AG08396 (cell line): ENCODE measurements at regions not wholly inside any gene's neighbourhood (a gene's known extent, or its start where the extent isn't known, plus 50 kb on each side); places are given as distances from the start of the nearest gene placed in this dataset.

Experiments used
- DNase-seq: peaks from one replicate; pipeline ENCODE4 v3.0.0; 2012; ENCODE audit warnings: low spot score, mixed read lengths

DNA sequence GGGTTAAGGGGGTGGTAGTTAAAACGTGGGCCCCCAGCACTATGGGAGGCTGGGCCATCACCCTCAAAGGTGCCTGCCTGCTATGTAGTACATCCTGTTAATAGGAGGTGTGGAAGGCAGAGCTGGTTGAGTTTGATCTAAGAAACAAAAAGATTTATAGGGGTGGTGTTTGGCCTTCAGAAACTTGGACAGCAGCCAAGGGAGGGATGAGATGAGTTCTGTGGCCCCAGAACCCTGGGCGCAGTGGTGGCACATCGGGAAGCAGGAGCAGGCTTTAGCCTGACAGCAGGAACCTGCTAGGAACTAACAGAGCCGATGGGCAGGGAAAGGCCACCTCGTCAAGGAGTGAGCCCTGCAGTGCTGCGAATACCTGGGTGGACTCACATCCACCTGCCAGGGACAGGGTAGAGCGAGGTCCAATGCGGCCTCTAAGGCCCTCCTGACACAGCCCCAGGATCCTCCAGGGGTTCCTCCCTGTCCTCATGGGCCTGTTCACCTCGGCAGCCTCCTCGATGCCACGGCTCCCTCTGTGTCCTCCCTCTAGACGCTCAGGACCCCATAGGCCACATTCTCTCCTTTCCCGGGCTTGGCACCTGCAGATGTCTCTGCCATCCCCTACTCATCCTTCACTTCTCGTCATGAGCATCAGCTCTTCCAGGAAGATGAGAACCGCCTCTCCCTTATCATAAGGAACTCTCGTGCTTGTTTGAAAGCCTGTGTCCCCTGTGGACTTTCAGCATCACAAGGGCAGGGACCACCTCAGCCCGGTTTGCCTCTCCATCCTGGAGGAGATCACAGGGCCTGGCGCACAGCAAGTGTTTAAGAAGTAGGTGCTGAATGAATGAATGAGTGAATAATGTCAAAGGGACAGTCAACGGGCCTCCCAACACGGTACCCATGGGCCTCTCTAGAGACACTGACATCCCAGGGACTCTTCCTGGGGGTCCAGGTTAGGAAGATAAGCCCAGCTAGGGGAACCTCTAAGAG is 103.5 kb upstream of the TNRC6C start:
- DNase-seq = no peak

DNA sequence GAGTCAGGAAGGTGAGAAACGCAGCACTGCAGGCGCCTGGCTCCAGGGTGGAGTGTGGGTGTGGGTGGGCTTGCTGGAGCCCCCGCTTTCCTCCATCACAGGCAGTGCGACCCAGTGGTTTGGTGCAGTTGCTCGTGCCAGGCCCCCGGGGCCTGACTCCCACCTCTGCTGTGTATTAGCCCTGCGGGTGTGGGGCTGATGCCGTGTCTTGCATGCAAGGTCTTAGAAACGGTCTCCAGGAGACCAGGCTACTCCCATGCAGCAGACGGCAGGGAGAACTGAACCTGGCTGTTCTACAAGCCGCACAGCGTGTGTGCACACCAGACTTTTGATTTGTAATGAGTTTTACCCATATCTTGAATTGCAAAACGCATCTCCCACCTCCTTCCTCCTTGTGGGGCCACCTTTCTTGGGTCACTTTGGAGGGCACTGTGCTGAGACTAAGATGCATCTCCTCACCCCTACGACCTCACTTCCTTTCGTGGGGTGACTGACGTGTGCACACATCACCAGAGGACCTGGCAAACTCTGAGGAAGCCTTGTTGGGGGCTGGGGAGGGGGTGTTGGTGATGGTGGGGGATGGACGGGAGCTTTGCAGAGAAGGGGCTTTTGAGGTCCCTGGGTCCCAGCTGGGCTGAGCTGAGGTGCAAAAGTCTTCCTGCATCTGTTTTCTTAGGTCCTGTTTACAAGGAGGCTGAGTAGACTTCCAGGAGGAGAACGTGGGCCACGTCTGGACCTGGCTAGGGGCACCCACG is 101.8 kb upstream of the TNRC6C start:
- DNase-seq = no peak

DNA sequence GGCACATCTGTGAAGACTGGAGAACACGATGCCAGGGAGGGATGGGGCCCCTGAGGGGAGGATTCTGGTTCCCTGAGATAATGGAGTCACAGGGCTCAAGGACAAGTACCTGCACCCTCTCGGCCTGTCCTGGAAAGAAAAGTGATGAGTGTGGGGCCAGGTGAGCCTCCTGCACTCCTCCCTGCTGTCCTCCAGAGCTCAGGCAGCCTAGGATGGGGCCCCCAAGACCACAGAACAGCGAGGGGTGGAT is 101.3 kb upstream of the TNRC6C start:
- no peak for DNase-seq

DNA sequence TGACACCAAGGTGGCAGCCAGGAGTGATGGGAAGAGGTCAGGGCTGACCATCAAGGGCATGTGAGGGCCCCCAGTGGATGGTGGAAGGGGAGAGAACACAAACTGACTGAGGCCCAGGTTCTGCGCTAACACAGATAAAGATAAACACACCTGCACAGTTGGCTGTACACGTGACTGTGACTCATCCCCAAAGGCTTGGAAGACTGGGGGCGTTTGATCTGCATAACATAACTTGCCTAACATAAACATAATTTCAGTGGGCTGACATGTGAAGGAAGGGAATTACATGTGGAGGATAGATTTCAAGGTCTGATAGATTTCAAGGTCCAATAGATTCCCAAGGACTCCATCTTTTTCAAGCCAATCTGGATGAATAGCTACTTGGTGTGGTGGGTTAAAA is 100.9 kb upstream of the TNRC6C start:
- no peak for DNase-seq

DNA sequence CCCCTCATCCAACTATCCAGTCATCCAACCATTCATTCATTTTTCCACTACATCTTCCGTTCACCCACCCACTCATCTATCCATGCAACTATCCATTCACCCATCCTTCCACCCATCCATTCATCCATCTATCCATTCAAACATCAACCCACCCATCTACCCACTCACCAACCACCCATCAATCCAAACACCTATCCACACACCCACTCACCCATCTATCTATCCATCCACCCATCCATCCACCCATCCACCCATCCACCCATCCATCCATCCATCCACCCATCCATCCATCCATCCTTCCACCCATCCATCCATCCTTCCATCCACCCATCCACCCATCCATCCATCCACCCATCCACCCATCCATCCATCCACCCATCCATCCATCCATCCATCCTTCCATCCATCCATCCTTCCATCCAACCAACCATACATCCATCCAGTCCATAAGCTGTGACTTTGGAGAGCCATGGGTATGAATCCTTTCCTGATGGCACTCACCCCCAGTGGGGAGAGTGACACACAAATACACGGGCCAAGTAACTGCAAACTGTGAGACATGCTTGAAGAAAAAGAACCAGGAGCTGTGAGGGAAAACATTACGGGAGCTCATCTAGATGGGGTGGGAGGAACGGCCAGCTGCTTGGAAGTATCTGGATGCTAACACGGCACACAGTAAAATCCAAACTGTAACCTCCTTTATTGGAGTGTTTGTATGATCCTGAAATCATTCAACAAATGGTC is 100.0 kb upstream of the TNRC6C start:
- no peak for DNase-seq

DNA sequence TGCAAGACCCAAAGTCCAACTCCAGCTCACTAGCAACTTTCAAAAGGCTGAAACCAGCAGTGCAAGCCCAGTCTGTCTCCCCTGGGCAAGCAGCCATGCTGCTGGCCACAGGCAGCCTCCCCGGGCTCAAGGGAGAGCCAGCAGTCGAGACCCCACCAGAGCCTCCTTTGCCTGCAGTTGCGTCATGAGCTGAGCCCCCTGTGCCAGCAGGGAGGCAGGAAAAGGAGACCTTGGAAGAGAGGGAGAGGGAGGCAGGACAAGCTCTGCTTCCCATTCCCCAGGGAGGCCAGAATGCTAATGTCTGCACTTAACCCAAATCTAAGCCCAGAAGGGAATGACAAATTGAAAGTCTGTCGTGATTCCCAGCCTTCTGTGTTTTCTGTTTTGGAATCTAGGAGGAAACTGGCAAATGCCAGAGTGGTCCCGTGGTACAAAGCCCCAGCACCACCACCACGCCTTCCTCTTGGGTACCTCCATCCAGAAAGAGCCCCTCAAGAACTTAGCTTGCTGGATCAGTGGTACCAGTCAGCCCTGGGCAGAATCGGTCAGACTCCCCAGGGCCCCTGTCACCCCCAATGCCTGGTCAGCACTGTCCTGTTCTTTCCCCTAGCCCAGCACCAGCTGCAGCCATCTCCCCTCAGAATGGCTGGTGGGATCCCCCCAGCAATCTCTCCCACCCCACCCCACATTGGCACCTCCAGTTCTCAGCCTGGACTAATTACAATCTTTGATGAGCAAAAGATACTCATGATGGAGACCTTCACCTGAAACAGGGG is 99.3 kb upstream of the TNRC6C start:
- DNase-seq = no peak

DNA sequence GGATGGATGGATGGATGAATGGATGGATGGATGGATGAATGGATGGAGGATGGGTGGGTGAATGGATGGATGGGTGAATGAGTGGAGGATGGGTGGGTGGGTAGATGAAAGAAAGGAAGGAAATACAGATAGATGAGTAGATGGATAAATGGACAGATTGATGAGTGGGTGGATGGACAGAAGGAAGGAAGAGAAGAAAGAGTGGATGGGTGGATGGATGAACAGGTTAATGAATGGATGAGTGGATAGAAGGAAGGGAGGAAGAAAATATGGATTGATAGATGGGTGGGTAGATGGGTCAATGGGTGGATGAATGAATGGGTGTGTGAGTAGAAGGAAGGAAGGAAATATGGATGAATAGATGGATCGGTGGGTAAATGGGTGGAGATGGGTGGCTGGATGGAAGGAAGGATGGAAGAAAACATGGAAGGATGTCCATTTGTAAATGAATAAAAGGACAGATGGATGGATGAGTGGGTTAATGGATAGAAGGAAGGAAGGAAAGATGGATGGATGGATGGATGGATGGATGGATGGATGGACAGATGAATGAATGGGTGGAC is 97.3 kb upstream of the TNRC6C start:
- DNase-seq = no peak

DNA sequence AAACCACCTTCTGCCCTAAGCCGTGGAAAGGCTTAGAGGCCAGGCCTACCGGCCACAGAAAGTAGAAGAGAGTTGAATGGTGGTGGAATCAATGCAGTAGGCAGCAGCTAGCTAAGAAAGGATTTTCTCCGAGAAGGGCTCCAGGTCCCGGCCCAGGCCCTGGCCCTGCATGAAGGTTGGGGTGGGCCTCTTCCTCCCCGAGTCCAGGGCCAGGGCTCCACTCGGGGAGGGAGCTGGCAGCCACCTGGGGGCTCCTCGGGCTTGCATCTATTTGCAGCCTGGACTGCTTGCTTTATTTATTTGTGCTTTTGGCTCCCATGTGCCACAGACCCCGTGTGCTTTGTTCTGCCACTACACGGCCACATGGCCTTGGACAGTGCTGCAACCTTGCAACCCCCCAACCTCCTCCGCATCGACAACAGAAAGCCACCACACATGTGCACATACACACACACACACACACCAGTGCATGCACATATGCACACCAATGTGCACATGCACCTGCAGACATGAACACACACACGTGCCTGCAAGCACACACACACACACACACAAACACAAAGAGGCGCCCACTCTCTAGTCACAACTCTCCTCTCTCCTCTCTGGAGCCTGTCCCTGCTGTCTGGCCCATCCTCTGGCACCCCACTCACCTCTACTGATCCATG is 96.4 kb upstream of the TNRC6C start:
- no peak for DNase-seq

DNA sequence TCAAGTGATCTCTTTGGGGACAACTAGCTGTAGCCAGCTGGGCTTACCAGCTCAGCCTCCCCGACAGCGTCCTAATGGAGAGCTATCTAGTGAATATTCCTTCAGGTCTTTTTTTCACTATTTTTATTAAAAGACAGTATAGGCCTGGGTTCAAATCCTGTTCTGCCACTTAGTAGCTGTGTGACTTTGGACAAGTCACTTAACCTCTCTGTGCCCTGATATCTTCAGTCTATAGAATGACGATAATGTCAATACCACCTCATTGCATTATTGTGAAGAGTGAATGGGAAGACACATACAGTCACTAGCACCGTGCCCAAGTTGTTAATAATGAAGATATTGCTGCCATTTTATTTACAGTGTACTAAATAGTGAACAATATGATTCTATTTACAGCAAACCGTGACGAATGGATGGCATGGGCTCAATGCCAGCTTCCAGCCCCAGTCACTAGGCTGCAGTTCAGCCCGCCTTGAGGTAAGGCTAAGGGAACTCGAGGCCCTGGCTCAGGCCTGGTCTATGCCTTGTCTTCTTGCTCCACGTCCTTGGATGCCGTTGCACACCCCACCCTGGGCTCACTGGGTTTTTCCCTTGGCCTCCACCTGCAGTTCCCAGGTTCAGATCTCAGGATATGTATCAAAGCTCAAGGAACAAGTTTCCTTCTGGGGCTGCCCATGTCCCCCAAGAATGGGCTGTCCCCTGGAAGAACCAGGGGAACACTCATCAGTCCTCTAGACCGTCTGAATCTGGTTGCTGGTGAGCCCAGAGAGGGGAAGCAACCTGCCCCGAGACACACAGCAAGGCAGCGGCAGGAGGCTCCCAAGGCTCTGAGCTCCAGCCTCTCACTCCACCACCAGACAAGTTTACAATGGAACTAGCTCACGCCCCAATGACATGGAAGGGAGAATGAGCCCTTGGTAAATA is 95.4 kb upstream of the TNRC6C start:
- no peak for DNase-seq

DNA sequence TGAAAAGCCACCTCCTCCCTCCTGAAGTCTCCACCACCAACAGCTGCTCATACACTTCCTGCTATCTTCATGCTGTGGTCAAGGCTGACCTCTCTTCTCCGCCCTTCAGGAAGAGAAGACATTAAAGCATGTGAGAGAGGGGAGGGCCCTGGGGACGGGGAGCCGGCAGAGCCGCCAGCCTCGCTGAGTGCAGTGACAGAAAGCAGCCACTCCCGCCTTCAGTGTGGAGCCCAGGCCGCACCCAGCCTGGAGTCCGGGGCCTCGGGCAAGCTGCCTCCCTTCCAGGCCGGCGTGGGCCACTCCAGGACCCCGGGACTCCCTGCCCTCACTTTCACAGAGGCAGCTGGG is 94.7 kb upstream of the TNRC6C start:
- DNase-seq = no peak

DNA sequence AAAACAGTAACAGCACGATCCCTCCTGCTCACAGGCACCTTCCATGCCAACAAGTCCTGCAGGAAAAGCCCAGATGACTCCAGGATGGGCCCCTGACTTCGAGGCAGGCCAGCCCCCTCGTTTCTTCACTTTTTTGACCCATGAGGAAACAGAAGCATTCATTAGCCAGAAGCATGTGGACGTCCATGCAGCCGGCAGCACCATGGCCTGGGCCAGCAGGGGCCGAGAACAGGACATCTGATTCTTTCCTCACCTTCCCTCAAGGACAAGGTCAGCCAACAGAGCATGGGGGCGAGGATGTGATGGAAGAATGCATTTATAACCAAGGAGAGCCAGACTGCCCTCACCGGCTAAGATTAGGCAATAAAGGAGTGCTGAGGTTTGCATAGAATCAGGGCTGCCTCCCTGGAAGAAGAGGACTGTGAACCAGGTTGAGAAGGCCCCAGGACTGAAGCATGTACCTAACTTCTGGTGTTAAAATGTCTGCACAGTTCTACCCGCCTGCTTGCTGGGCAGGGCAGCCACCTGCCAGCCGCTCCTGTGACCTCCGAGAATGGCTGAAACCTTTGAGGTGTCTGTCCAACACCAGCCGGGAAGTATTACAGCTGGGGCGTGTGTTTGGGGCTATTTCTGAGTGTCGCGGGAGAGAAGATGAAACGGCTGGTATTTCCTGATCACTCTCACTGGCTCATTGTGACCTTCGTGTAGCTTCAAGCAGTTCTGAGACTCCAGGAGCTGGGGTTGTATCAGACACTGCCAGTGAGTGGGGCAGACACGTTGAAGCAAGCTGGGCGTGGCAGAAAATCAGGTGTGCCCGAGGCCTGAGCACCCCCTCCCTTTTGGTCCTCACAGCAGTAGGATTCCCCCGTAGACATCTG is 94.0 kb upstream of the TNRC6C start:
- DNase-seq = no peak

DNA sequence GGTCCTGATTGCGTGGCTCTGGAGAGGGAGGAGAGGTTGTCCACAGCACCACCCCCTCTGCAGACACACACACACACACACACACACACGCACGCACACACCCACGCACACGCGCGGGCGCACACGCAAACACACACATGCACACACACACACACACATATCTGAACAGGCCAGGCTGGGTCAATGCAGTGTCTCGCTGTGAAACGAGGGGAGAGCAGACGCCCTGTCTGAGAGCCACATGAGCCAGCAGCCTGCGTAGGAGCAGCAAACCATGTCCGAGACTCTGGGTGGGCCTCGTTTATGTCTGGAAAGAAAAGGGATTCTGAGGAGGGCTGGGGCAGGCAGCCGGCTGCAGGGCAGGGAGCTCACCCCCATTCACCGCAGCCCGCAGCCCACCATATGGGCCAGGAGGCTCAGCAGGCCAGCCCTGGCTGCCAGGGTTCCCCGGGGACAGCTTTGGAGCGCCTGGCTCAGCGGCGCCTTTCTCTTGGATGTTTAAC is 93.3 kb upstream of the TNRC6C start:
- no peak for DNase-seq

DNA sequence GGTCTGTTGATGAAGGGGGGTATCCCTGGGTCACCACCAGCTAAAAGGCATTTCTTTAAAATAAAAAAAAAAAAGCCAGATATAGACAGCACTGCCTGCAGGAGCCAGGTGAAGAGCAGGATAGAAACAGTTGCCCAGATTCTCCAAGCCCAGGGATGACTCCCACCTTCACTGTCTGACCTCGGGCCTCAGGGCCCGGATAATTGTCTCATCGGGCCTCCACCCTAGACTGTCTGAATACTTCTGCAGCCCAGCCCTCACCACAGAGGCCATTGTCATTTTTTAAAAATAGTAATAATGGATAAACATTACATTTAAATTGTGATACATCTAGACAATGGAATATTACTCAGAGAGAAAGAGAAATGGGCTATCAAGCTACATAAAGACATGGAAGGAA is 92.8 kb upstream of the TNRC6C start:
- no peak for DNase-seq

DNA sequence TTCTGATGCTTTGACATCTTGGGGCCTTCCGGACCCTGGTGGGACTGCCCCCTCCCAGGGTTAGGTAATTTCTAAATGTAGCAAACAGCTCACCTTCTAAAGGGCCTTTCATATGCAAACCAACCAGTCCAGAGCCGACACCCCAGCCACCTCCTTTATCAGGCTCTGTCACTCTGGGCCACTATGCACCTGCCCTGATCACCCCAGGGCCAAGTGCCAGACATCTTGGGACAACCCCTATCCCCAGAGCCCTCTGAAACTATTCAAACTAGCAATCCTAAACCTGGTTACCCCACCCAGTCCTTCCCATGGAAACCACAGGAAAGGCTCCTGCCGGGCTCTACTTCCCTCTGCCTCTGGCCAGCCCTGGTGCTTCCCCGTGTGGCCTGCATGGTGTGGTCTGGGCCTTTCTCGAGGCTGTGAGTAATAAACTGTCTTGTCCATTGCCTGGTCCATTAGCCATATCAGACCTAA is 91.2 kb upstream of the TNRC6C start:
- DNase-seq = no peak

DNA sequence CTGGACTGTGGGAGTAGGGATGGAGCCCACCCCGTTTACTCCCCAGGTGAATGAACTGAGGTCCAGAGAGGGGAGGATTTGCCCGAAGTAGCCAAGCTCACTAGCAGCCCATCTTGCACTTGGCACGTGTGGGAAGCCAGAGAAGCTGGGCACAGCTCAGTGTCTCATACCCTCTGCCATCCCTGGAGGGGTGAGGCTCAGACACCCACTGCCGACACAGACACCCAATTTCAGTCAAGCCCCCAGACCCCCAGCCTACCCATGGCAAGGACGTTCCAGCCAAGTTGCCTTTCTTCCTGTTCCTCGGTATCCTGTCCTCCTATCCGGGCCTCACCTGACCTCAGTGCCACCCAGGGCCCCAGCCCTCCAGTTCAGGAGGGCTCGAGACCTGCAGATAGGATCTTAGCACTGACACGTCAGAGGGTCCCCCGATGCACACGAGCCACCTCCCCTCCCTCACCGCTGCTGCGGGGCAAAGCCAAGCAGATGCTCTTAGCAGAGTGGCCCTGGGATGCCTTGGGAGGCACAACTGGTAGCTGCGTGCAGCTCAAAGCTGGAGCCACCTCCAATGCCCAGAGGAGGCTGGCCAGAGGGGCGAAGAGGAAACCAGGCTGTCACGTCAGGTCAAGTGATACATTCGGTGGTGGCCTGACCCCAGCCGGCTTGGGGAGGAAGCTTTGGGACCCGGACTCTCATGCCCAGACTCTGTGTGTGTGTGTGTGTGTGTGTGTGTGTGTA is 90.4 kb upstream of the TNRC6C start:
- DNase-seq = no peak

DNA sequence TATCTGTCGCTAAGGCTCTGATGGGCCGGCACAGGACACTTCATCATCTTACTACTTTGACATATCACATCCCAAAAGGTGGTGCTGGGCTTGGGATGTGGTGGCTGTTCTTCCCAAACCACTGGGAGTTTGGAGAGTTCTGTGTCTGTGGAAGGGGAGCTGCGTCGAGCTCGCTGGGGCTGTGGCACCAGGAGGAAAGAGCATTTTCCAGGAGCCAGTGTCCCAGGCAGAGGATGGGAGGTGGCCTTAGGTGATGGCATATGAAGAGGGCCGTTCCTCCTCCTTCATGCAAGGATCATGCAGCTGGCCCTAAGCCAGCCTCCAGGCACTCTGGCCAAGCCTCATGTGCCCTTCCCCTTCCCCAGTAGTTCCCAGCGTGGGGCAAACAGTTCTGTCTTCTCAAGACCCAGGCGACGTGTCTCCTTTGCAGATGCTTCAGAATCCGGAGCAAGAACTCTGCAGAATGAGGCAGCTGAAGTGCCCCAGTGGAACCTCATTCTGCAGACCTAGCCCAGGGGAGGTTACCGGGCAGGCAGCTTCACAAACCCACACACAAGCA is 89.4 kb upstream of the TNRC6C start:
- no peak for DNase-seq

DNA sequence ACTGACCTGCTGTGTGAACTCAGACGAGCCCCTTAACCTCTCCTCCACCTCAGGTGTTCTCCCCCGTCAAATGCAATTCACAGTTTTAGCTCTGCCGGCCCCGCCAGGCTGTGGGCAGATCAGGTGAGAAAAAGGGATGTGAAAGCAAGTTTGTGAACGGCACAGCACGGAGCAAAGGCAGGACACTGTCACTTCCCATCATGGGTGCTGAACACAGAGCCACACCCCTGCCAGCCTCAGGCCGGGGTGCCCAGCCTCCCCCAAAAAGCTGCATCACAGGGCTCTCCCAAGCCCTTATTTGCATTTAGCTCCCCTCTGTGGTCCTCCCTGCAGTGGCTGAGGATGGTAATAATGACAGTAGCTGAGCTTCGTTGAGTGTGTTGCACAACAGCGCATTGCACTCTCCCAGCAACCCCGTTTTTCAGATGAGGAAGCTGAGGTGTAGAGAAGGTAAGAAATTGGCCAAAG is 88.8 kb upstream of the TNRC6C start:
- DNase-seq = no peak

DNA sequence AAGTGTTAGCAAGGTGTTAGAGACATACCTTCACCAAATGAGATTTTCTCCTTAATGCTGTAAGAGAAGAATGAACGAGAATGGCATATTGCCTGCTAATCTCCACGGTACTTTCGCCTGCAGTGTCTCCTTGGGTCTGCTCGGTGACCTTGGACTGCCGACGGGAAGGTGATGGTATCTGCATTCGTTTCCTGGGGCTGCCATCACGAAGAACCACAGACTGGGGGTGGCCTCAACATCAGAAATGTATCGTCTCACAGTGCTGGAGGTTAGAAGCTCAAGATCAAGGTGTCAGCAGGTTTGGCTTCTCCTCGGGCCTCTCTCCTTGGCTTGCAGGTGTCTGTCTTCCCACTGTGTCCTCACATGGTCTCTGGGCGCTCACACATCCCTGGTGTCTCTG is 86.3 kb upstream of the TNRC6C start:
- DNase-seq = no peak
